ENCODE measurements at regions not wholly inside any gene's neighbourhood (a gene's known extent, or its start where the extent isn't known, plus 50 kb on each side); places are given as distances from the start of the nearest gene placed in this dataset.
"Not testable (repeated sequence)": the region's sequence is repeated elsewhere in the genome, so short reads cannot be mapped to it uniquely, and the experiment has no call there.

GRCh38 chr4:18130256-18130655 lies 108.7 kb upstream of the LCORL start:
- H3K4me3 ChIP-seq (ENCODE audit: low read depth, low read length) = no peak overlapping the region
- TF ChIP-seq CTCF (IDR thresholded peaks at IDR 0.05; ENCODE audit: low read depth, low read length, missing control alignments) = no peak
- no peak for DNase-seq (ENCODE audit: low read depth)

- DNase-seq (ENCODE audit: low read depth) = no peak
- no peak for TF ChIP-seq CTCF (IDR thresholded peaks at IDR 0.05; ENCODE audit: low read depth, low read length, missing control alignments)
- no peak overlapping the region for H3K4me3 ChIP-seq (ENCODE audit: low read depth, low read length)
Observed at GRCh38 chr4:18128241-18128640, 106.7 kb upstream of the LCORL start.

GRCh38 chr4:18127030-18127429 lies 105.5 kb upstream of the LCORL start:
- H3K4me3 ChIP-seq (ENCODE audit: low read depth, low read length) = no peak overlapping the region
- no peak for DNase-seq (ENCODE audit: low read depth)
- TF ChIP-seq CTCF (IDR thresholded peaks at IDR 0.05; ENCODE audit: low read depth, low read length, missing control alignments) = no peak

GRCh38 chr4:18113710-18114331 lies 92.3 kb upstream of the LCORL start:
- DNase-seq (ENCODE audit: low read depth) = no peak
- no peak for TF ChIP-seq CTCF (IDR thresholded peaks at IDR 0.05; ENCODE audit: low read depth, low read length, missing control alignments)
- H3K4me3 ChIP-seq (ENCODE audit: low read depth, low read length) = no peak overlapping the region

- DNase-seq (ENCODE audit: low read depth) = no peak
- no peak overlapping the region for H3K4me3 ChIP-seq (ENCODE audit: low read depth, low read length)
- no peak for TF ChIP-seq CTCF (IDR thresholded peaks at IDR 0.05; ENCODE audit: low read depth, low read length, missing control alignments)
Observed at GRCh38 chr4:18111081-18111480, 89.5 kb upstream of the LCORL start.

GRCh38 chr4:18110099-18110498 lies 88.5 kb upstream of the LCORL start:
- H3K4me3 ChIP-seq (ENCODE audit: low read depth, low read length) = no peak overlapping the region
- no peak for TF ChIP-seq CTCF (IDR thresholded peaks at IDR 0.05; ENCODE audit: low read depth, low read length, missing control alignments)
- no peak for DNase-seq (ENCODE audit: low read depth)

GRCh38 chr4:18109676-18110075 lies 88.1 kb upstream of the LCORL start:
- TF ChIP-seq CTCF (IDR thresholded peaks at IDR 0.05; ENCODE audit: low read depth, low read length, missing control alignments) = no peak
- H3K4me3 ChIP-seq (ENCODE audit: low read depth, low read length) = no peak overlapping the region
- DNase-seq (ENCODE audit: low read depth) = no peak

GRCh38 chr4:18107848-18108528 lies 86.4 kb upstream of the LCORL start:
- not testable (repeated sequence) for DNase-seq (ENCODE audit: low read depth); H3K4me3 ChIP-seq (ENCODE audit: low read depth, low read length)

Measured in GM12864 (cell line).